ENCODE measurements at regions not wholly inside any gene's neighbourhood (a gene's known extent, or its start where the extent isn't known, plus 50 kb on each side); places are given as distances from the start of the nearest gene placed in this dataset.

GRCh38 chr7:50943482-50943881 lies 160.8 kb upstream of the GRB10 start:
- no peak for DNase-seq (ENCODE audit: low read depth)
- no peak overlapping the region for H3K4me3 ChIP-seq (ENCODE audit: low read depth, low read length)
- no peak for TF ChIP-seq CTCF (IDR thresholded peaks at IDR 0.05; ENCODE audit: control insufficient read depth, extremely low read depth, insufficient read depth)

- TF ChIP-seq CTCF (IDR thresholded peaks at IDR 0.05; ENCODE audit: control insufficient read depth, extremely low read depth, insufficient read depth) = no peak
- H3K4me3 ChIP-seq (ENCODE audit: low read depth, low read length) = no peak overlapping the region
- no peak for DNase-seq (ENCODE audit: low read depth)
Measured at GRCh38 chr7:50941525-50941924, 158.8 kb upstream of the GRB10 start.

GRCh38 chr7:50940621-50941020 lies 157.9 kb upstream of the GRB10 start:
- no peak overlapping the region for H3K4me3 ChIP-seq (ENCODE audit: low read depth, low read length)
- TF ChIP-seq CTCF (IDR thresholded peaks at IDR 0.05; ENCODE audit: control insufficient read depth, extremely low read depth, insufficient read depth) = no peak
- DNase-seq (ENCODE audit: low read depth) = no peak

GRCh38 chr7:50939021-50939420 lies 156.3 kb upstream of the GRB10 start:
- TF ChIP-seq CTCF (IDR thresholded peaks at IDR 0.05; ENCODE audit: control insufficient read depth, extremely low read depth, insufficient read depth) = no peak
- no peak overlapping the region for H3K4me3 ChIP-seq (ENCODE audit: low read depth, low read length)
- DNase-seq (ENCODE audit: low read depth) = no peak

GRCh38 chr7:50937727-50938126 lies 155.0 kb upstream of the GRB10 start:
- TF ChIP-seq CTCF (IDR thresholded peaks at IDR 0.05; ENCODE audit: control insufficient read depth, extremely low read depth, insufficient read depth) = no peak
- H3K4me3 ChIP-seq (ENCODE audit: low read depth, low read length) = no peak overlapping the region
- DNase-seq (ENCODE audit: low read depth) = no peak

- no peak for TF ChIP-seq CTCF (IDR thresholded peaks at IDR 0.05; ENCODE audit: control insufficient read depth, extremely low read depth, insufficient read depth)
- H3K4me3 ChIP-seq (ENCODE audit: low read depth, low read length) = no peak overlapping the region
- DNase-seq (ENCODE audit: low read depth) = no peak
Measured at GRCh38 chr7:50926049-50926448, 143.4 kb upstream of the GRB10 start.

GRCh38 chr7:50923476-50923875 lies 140.8 kb upstream of the GRB10 start:
- no peak for DNase-seq (ENCODE audit: low read depth)
- H3K4me3 ChIP-seq (ENCODE audit: low read depth, low read length) = no peak overlapping the region
- no peak for TF ChIP-seq CTCF (IDR thresholded peaks at IDR 0.05; ENCODE audit: control insufficient read depth, extremely low read depth, insufficient read depth)
